Testis (tissue), 2 donors: ENCODE measurements at regions not wholly inside any gene's neighbourhood (a gene's known extent, or its start where the extent isn't known, plus 50 kb on each side); places are given as distances from the start of the nearest gene placed in this dataset.

Experiments used
- POLR2A ChIP-seq: fragments of 450-650 bp; IDR thresholded peaks from one replicate; pipeline ENCODE4 v1.6.1; 2017; ENCODE audit warnings: antibody characterized with exemption, mild to moderate bottlenecking, moderate library complexity
- TF ChIP-seq, protein P1 (sequence below), 3 experiments: fragments of 450-650 bp in 2 of 3; fragments of 200-600 bp in 1 of 3; sonication (generic) in 1 of 3; IDR thresholded peaks; one replicate each; pipeline ENCODE4 v1.5.1; 2016 to 2019; ENCODE audit warnings: antibody characterized with exemption in 3 of 3, mild to moderate bottlenecking in 2 of 3, moderate library complexity in 1 of 3

DNA sequence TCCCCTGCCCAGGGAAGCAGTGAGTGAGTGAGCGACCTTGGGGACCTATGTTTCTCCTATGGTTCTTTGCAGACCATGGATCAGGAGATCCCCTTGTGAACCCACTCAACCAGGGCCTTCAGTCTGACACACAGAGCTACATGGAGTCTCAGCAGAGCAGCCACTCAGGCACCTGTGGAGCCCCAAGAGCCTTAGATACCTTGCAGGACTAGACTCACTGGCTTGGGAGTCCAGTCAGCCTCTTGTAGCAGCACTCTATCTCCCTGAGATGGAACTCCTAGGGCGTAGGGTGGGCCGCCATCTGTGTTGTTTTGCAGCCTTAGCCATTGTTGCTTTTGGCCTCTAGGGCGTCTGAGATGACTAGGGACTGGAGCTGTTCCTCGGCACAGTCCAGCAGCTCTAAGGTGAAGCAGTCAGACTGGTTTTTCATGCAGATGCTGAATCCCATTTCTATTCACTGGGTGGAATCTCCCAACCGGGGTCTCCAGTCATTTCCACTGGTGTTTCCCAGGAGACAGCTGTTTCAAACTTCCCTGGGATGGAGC is 284.6 kb upstream of the RPS23 start:
- TF ChIP-seq, protein P1, sequence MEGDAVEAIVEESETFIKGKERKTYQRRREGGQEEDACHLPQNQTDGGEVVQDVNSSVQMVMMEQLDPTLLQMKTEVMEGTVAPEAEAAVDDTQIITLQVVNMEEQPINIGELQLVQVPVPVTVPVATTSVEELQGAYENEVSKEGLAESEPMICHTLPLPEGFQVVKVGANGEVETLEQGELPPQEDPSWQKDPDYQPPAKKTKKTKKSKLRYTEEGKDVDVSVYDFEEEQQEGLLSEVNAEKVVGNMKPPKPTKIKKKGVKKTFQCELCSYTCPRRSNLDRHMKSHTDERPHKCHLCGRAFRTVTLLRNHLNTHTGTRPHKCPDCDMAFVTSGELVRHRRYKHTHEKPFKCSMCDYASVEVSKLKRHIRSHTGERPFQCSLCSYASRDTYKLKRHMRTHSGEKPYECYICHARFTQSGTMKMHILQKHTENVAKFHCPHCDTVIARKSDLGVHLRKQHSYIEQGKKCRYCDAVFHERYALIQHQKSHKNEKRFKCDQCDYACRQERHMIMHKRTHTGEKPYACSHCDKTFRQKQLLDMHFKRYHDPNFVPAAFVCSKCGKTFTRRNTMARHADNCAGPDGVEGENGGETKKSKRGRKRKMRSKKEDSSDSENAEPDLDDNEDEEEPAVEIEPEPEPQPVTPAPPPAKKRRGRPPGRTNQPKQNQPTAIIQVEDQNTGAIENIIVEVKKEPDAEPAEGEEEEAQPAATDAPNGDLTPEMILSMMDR (IDR thresholded peaks at IDR 0.05) = no peak
- no peak for TF ChIP-seq POLR2A
